ENCODE measurements at regions not wholly inside any gene's neighbourhood (a gene's known extent, or its start where the extent isn't known, plus 50 kb on each side); places are given as distances from the start of the nearest gene placed in this dataset.

DNA sequence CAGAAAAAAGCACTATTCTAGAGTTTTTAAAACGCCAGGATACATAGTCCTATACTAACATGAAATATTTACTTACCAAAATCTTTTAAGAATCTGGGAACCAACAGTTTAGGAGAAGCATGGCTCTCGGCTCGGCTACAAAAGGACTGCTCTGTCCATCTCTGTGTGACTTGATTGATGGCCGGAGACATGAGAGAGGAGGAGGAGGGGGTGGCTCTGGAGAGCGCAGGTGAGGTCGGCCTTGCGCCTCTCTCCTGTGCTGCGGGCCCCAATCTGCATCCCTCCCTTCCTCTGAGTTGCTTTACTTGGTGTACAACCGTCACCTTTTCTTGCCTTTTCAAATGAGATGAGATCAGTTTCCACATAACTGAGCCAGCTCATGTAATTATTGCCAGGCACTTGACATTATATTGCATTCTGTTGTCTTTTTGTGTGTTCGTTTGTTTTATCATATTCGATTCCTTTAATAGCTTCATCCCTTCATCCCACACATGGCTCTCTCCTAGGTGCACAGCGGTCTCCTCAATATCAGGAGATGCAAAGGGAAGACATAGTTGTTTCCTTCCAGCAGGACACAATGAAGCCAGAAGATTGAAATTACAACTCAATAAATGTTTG lies 87.8 kb upstream of the KLF6 start:
- TF ChIP-seq, protein P1, sequence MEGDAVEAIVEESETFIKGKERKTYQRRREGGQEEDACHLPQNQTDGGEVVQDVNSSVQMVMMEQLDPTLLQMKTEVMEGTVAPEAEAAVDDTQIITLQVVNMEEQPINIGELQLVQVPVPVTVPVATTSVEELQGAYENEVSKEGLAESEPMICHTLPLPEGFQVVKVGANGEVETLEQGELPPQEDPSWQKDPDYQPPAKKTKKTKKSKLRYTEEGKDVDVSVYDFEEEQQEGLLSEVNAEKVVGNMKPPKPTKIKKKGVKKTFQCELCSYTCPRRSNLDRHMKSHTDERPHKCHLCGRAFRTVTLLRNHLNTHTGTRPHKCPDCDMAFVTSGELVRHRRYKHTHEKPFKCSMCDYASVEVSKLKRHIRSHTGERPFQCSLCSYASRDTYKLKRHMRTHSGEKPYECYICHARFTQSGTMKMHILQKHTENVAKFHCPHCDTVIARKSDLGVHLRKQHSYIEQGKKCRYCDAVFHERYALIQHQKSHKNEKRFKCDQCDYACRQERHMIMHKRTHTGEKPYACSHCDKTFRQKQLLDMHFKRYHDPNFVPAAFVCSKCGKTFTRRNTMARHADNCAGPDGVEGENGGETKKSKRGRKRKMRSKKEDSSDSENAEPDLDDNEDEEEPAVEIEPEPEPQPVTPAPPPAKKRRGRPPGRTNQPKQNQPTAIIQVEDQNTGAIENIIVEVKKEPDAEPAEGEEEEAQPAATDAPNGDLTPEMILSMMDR (IDR thresholded peaks at IDR 0.05; ENCODE audit: insufficient read depth, low read depth, low read length) = no peak
- no peak for TF ChIP-seq EZH2 (IDR thresholded peaks at IDR 0.05; ENCODE audit: insufficient read depth, low read length)
